ENCODE measurements at regions not wholly inside any gene's neighbourhood (a gene's known extent, or its start where the extent isn't known, plus 50 kb on each side); places are given as distances from the start of the nearest gene placed in this dataset.
"Not testable (repeated sequence)": the region's sequence is repeated elsewhere in the genome, so short reads cannot be mapped to it uniquely, and the experiment has no call there.

DNA sequence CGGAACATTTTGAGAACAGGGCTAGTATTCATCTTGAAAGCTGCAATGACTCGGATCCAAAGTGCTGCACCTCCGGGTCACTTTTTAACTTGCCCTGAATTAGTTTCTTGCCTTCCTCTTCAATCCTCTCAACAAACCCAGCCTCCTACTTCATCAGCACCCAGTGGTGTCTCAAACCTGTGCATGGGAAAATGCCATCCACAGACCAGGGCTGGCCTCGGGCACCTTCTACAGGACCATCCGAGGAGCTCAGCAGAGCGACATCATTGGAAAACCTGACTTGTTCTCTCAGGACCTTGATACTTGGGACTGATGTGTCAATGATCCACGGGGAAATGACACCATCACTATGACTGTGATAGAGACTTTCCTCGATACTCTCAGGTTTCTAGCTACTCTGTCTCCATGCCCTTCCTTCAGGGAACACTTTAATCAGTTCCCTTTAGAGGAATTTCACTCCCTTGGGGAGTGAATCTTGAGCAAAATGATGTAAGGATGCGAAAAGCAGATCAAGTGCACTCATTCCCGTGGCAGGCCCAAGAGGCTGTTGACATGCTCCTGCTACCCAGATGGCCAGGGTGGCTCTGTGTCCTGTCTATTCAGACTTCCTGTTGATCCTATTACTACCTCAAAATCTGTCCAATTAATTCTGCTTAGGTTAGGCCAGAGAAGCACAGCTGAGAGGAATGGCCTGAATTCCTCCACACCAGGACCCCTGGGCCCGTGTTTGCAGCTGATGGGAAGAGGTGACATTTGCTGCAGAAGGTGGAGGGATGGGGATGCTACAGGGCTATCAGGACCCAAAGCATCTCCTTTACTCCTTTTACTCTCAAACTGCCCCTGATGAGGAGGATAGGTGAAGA, 96.5 kb upstream of the SLC25A48 start:
- Histone ChIP-seq H3K9ac (no peak overlapping the region), H3K4me1 (peaks cover 6% of the 10 kb centered on the region), H3K27ac (no peak overlapping the region), H3K4me2 (ENCODE audit: low read length) (no peak overlapping the region), H3K4me3 (ENCODE audit: low read depth, low read length) (no peak overlapping the region), H2AFZ (no peak overlapping the region), H3K27me3 (ENCODE audit: control insufficient read depth, insufficient read depth, low read length) (no peaks in the 10 kb centered on the region), H3K36me3 (ENCODE audit: control insufficient read depth, insufficient read depth, low read length) (no peaks in the 10 kb centered on the region), H3K9me3 (ENCODE audit: control insufficient read depth, low read length) (no peaks in the 10 kb centered on the region), H3K79me2 (no peaks in the 10 kb centered on the region)
- no peak for TF ChIP-seq CTCF (IDR thresholded peaks at IDR 0.05)

DNA sequence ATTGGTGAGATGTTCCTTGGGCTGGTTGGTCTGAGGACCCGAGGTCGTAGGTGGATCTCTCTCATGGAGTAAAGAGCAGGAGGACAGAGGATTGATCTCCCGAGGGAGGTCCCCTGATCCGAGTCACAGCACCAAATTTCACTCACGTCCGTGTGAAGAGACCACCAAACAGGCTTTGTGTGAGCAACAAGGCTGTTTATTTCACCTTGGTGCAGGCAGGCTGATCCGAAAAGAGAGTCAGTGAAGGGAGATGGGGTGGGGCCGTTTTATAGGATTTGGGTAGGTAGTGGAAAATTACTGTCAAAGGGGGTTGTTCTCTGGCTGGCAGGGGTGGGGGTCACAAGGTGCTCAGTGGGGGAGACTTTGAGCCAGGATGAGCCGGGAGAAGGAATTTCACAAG, 97.5 kb upstream of the SLC25A48 start:
- H3K4me3 ChIP-seq (ENCODE audit: low read depth, low read length); H3K9ac ChIP-seq; H3K9me3 ChIP-seq (ENCODE audit: control insufficient read depth, low read length); H3K79me2 ChIP-seq; H3K27ac ChIP-seq; H3K36me3 ChIP-seq (ENCODE audit: control insufficient read depth, insufficient read depth, low read length); H3K4me1 ChIP-seq; H3K27me3 ChIP-seq (ENCODE audit: control insufficient read depth, insufficient read depth, low read length); H2AFZ ChIP-seq; H3K4me2 ChIP-seq (ENCODE audit: low read length): not testable (repeated sequence)

DNA sequence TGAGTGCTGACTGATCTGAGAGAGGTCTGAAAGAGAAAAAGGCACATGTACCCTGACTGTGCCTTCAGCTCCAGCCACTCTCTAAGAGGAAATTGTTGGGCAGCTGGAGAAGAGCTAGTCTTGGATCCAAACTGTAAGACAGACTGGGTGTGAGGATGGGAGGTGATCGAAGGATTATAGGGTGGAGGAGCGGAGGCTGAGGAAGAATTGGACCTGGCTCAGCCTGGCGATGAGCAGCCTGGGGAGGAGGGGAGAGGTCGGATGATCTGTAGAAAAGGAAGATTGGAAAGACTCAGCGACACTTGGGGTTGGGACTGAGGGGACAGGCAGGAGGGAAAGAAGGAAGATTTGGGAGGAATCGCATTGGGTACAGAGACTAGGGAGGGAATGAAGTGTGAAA, 98.6 kb upstream of the SLC25A48 start:
- TF ChIP-seq CTCF (IDR thresholded peaks at IDR 0.05) = no peak
- Histone ChIP-seq H3K27ac (no peak overlapping the region), H2AFZ (no peak overlapping the region)

DNA sequence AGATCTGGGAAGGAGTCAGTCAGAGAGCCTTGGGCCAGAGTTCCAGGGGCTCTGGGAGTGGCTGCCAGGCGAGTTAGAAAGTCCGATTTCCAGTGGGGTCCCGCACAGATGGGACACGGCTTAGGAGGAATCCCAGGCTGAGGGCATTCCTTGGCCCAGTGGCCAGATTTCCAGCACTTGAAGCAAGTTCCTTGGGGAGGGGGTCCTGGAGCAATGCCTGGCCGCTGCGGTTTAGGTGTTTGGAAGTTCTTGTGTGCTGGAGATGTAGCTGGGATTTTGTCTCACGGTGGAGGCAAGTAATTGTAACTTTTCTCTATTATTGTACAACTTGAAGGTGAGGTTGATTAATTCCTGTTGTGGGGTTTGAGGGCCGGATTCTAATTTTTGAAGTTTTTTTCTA, 99.5 kb upstream of the SLC25A48 start:
- not testable (repeated sequence) for H3K79me2 ChIP-seq

More for the DNA sequence above, 98.6 kb upstream of the SLC25A48 start:
- Histone ChIP-seq H3K4me1 (peaks cover 6% of the 10 kb centered on the region), H3K9ac (no peak overlapping the region), H3K36me3 (ENCODE audit: control insufficient read depth, insufficient read depth, low read length) (no peaks in the 10 kb centered on the region), H3K4me2 (ENCODE audit: low read length) (no peak overlapping the region), H3K4me3 (ENCODE audit: low read depth, low read length) (no peak overlapping the region), H3K79me2 (no peaks in the 10 kb centered on the region), H3K9me3 (ENCODE audit: control insufficient read depth, low read length) (no peaks in the 10 kb centered on the region), H3K27me3 (ENCODE audit: control insufficient read depth, insufficient read depth, low read length) (no peaks in the 10 kb centered on the region)

GRCh38 chr5:135731034-135731433, 103.4 kb upstream of the SLC25A48 start:
- H2AFZ ChIP-seq, H3K27ac ChIP-seq: not testable (repeated sequence)

More for the DNA sequence above, 99.5 kb upstream of the SLC25A48 start:
- H3K27me3 ChIP-seq (ENCODE audit: control insufficient read depth, insufficient read depth, low read length); H3K4me2 ChIP-seq (ENCODE audit: low read length); H3K4me1 ChIP-seq; H3K36me3 ChIP-seq (ENCODE audit: control insufficient read depth, insufficient read depth, low read length); H3K27ac ChIP-seq; H3K9me3 ChIP-seq (ENCODE audit: control insufficient read depth, low read length); H3K9ac ChIP-seq; H2AFZ ChIP-seq; H3K4me3 ChIP-seq (ENCODE audit: low read depth, low read length): not testable (repeated sequence)

GRCh38 chr5:135730161-135730560, 104.3 kb upstream of the SLC25A48 start:
- H3K4me2 ChIP-seq (ENCODE audit: low read length); H3K9me3 ChIP-seq (ENCODE audit: control insufficient read depth, low read length); H3K36me3 ChIP-seq (ENCODE audit: control insufficient read depth, insufficient read depth, low read length); H3K27ac ChIP-seq; H3K79me2 ChIP-seq; H3K27me3 ChIP-seq (ENCODE audit: control insufficient read depth, insufficient read depth, low read length); H3K4me3 ChIP-seq (ENCODE audit: low read depth, low read length); H2AFZ ChIP-seq; H3K9ac ChIP-seq; H3K4me1 ChIP-seq: not testable (repeated sequence)

More at GRCh38 chr5:135731034-135731433, 103.4 kb upstream of the SLC25A48 start:
- H3K4me3 ChIP-seq (ENCODE audit: low read depth, low read length); H3K36me3 ChIP-seq (ENCODE audit: control insufficient read depth, insufficient read depth, low read length); H3K79me2 ChIP-seq; H3K9me3 ChIP-seq (ENCODE audit: control insufficient read depth, low read length); H3K4me1 ChIP-seq; H3K27me3 ChIP-seq (ENCODE audit: control insufficient read depth, insufficient read depth, low read length); H3K4me2 ChIP-seq (ENCODE audit: low read length); H3K9ac ChIP-seq: not testable (repeated sequence)

Measured in parathyroid adenoma (tissue), 2 donors.